Endometrium (tissue), 2 donors: ENCODE measurements at regions not wholly inside any gene's neighbourhood (a gene's known extent, or its start where the extent isn't known, plus 50 kb on each side); places are given as distances from the start of the nearest gene placed in this dataset.

Source experiments
- FAIRE-seq: peaks from 2 replicates; lab custom pipeline; 2012; peaks lifted over from hg19 to GRCh38; lab: Jason Lieb, UNC
- donor health status: control.
- donor health status: control.

GRCh38 chr6:114543696-114544095, 200.9 kb upstream of the HS3ST5 start:
- no peak for FAIRE-seq

- no peak for FAIRE-seq
These were observed 199.0 kb upstream of the HS3ST5 start for GRCh38 chr6:114541794-114542193.

- FAIRE-seq = no peak
These were observed 195.2 kb upstream of the HS3ST5 start for GRCh38 chr6:114537977-114538376.

- FAIRE-seq = no peak
These were observed 192.0 kb upstream of the HS3ST5 start for GRCh38 chr6:114534813-114535212.

- FAIRE-seq = no peak
These were observed 181.3 kb upstream of the HS3ST5 start for GRCh38 chr6:114524081-114524480.

- FAIRE-seq = no peak
These were observed 180.7 kb upstream of the HS3ST5 start for GRCh38 chr6:114523508-114523907.

- no peak for FAIRE-seq
These were observed 179.1 kb upstream of the HS3ST5 start for GRCh38 chr6:114521926-114522325.

- FAIRE-seq = no peak
These were observed 178.2 kb upstream of the HS3ST5 start for GRCh38 chr6:114520976-114521375.

GRCh38 chr6:114514170-114514569, 171.3 kb upstream of the HS3ST5 start:
- FAIRE-seq = no peak

- no peak for FAIRE-seq
These were observed 128.6 kb upstream of the HS3ST5 start for GRCh38 chr6:114471450-114471849.

- FAIRE-seq = no peak
These were observed 125.1 kb upstream of the HS3ST5 start for GRCh38 chr6:114467931-114468330.

- no peak for FAIRE-seq
These were observed 122.7 kb upstream of the HS3ST5 start for GRCh38 chr6:114465511-114465910.

- no peak for FAIRE-seq
These were observed 111.0 kb upstream of the HS3ST5 start for GRCh38 chr6:114453737-114454276.

GRCh38 chr6:114452785-114453401, 110.1 kb upstream of the HS3ST5 start:
- FAIRE-seq = no peak

GRCh38 chr6:114450631-114451030, 107.8 kb upstream of the HS3ST5 start:
- no peak for FAIRE-seq

GRCh38 chr6:114449659-114450058, 106.8 kb upstream of the HS3ST5 start:
- no peak for FAIRE-seq

- no peak for FAIRE-seq
These were observed 103.5 kb upstream of the HS3ST5 start for GRCh38 chr6:114446342-114446741.

- FAIRE-seq = no peak
These were observed 103.0 kb upstream of the HS3ST5 start for GRCh38 chr6:114445846-114446245.

GRCh38 chr6:114439411-114439810, 96.6 kb upstream of the HS3ST5 start:
- no peak for FAIRE-seq

- no peak for FAIRE-seq
These were observed 94.4 kb upstream of the HS3ST5 start for GRCh38 chr6:114437235-114437634.

- no peak for FAIRE-seq
These were observed 93.9 kb upstream of the HS3ST5 start for GRCh38 chr6:114436691-114437090.

- no peak for FAIRE-seq
These were observed 93.2 kb upstream of the HS3ST5 start for GRCh38 chr6:114435985-114436384.

GRCh38 chr6:114432400-114432799, 89.6 kb upstream of the HS3ST5 start:
- FAIRE-seq = no peak

- no peak for FAIRE-seq
These were observed 88.8 kb upstream of the HS3ST5 start for GRCh38 chr6:114431641-114432040.
